ENCODE measurements at regions not wholly inside any gene's neighbourhood (a gene's known extent, or its start where the extent isn't known, plus 50 kb on each side); places are given as distances from the start of the nearest gene placed in this dataset.
A peak's percentile ranks its signal among the peaks of the same experiment; 100 is the strongest.
"Not testable (repeated sequence)": the region's sequence is repeated elsewhere in the genome, so short reads cannot be mapped to it uniquely, and the experiment has no call there.

DNA sequence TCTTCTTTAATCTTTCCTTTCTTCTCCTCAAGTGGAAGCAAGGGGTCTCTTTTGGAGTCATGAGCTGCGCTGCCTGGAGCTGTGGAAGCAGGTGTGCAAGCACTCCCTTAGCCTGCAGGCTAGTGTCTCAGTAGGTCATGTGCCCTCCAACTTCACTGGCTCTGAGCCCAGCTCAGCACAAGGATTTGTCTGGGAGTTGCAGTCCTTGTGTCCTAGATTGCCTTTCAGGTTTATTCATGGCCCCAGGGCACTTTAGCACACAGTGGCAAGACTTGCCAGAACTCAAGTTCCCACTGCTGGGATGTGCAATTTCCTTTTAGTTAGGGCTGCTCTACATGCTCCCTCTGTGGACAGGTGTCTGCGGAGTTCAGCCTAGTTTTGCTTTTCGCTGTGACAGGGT, 211.7 kb downstream of the LIG4 start:
- DNase-seq (ENCODE audit: low read depth), result no peak

DNA sequence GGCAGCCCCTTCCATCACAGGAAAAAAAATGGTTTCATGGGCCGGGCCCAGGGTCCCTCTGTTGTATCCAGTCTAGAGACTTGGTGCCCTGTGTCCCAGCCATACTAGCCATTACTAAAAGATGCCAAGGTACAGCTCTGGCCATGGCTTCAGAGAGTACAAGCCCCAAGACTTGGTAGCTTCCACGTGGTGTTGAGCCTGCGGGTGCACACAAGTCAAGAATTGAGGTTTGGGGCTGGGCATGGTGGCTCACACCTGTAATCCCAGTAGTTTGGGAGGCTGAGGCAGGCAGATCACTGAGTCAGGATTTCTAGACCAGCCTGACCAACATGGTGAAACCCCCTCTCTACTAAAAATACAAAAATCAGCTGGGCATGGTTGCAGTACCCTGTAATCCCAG, 214.3 kb downstream of the LIG4 start:
- no peak for DNase-seq (ENCODE audit: low read depth)

DNA sequence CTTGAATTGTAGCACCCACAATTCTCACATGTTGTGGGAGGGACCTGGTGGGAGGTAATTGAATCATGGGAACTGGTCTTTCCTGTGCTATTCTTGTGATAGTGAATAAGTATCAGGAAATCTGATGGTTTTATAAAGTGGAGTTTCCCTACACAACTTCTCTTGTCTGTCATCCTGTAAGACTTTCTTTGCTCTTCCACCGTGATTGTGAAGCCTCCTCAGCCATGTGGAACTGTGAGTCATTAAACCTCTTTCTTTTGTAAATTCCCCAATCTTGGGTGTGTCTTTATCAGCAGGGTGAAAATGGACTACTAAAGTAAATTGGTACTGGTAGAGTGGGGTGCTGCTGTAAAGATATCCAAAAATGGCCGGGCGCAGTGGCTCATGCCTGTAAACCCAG, 215.6 kb downstream of the LIG4 start:
- DNase-seq (ENCODE audit: low read depth), result no peak

DNA sequence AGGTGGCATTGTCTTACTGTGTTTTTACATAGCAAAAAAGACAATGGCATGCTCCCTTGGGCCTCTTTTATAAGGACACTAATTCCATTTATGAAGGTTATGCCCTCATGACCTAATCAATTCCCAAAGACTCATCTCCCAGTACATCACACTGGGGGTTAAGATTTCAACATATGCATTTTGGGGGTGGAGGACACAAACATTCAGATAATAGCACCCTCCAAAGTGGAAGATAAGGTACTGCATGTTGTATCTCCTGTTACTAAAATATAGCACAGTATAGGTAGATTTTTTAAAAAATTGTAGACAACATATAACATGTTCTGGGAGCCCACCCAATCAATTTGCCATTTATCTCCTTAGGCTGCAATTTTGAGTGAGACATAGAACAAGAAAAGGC, 221.2 kb downstream of the LIG4 start:
- DNase-seq (ENCODE audit: low read depth), result no peak

DNA sequence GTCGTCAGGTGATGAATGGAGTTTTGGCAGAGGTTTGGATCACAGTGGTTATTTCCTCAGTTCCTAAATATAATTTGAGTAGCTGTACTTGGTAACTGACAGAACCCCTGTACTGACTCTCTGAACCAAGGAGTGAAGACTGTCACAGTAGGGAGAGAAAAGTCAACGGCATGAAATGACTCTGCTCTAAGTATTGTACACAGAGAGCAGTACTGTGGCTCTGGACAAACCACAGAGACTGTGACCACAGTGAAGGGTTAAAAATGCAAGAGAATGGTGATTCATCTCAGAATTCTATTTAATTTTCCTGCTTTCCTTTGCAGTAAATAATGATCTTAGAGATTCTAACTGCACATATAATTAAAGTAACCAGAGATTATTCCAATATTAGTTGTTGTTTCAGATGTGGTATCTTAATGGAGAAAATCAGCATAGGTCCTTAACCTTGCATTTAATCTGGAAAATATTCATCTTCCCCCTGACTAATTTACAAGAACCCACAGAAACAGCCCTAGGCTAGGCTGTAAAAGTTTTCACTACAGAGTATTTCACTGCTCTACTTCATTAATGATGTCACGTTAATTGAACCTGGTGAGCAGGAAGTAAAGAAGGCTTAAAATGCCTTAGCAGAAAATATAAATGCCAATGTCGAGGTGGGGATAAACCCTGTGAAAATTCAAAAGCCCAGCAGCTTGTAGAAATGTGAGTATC, 221.9 kb downstream of the LIG4 start:
- DNase-seq (ENCODE audit: low read depth), result no peak

DNA sequence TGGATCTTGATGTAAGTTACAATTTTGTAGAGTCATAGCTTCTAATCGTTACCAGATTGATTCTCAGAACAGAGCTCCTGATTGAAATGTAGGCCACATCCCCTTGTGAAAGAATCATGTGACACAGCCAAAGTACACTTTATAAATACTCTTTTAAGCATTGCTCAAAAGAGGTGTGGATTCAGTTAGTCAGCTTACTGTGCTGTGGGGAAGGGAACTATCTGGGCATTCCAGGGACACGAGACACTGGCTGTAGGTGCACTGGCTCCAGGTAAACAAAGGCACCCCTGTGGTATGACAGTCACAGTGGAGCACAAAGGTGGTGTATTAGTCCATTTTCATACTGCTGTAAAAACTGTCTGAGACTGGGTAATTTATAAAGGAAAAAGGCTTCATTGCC, 222.8 kb downstream of the LIG4 start:
- peak; percentile 0 for DNase-seq (ENCODE audit: low read depth)

DNA sequence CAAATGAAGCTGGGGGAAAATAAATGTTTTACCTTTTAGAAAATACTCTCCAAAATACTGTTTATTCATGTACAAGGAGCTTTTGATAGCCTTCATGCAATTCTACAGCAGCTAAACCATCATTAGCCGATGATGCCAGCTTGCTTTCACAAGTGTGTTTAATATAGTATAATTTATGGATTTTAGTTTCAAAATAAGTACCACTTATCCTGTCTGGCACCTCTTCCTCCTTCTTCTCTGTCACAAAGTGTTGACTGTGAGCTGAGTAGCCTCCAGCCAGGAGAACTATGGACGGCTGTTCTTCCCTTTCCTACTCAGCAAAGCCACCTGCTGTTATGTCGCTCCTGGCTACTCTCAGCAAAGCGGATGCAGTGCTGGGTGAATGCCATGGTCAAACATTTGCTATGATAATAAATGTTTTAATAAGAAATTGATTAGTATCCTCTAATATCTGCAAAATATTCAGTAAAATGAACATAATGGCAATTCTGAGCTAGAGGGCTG, 238.2 kb downstream of the LIG4 start:
- no peak for DNase-seq (ENCODE audit: low read depth)

DNA sequence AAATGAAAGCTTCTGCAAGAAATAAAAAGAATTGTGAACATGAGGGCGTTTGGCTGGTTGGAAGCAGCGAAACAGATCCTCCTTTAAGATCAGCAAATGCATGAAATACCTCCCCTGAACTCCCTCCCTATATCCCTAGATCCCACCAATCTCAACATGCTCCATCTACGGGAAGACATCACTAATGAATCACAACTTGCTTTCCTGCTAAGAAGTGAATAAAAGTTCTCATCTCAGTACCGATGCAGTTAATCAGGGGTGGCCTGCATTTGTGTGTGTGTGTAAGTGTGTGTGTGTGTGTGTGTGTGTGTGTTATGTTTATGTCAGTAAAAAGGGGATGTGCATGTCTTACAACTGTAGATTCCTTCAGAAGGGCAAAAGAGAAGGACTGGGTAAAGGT, 238.7 kb downstream of the LIG4 start:
- DNase-seq (ENCODE audit: low read depth), result no peak

DNA sequence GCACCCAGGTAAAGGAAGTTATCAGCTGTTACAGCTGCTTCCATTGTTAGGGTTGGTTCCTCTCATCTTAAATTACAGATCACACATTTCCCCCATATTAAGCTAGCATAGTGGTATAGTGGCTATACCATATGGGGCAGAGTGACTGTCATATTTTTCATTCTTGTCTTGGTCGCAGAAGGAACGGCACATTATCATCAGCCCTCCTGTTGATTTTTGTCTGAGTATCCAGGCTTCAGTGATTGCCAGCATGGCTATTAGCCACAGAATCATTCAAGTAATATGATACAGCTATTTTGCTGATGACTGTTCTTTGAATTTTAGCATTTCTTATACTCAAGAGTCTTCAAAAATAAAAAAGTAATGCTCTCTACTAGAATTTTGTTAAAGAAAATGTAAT, 240.9 kb downstream of the LIG4 start:
- no peak for DNase-seq (ENCODE audit: low read depth)

DNA sequence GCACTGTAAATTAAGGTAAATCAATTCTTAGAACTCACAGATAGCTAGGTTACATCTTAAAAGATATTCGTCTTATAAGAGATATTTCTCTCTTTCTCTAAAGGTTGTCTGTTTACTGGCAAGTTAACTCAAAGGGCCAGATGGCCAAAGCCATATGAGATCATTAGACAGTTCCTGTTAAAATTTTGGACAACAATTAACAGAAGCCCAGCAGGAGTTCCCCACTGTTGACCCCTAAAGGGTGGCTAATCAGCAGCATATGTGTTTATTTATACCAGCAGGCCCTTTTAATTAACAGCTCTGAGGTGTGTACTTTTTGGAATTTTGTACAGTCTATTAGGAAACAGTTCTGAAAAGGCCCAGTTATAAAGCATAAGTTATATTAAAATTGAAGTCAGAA, 245.8 kb downstream of the LIG4 start:
- DNase-seq (ENCODE audit: low read depth), result no peak

DNA sequence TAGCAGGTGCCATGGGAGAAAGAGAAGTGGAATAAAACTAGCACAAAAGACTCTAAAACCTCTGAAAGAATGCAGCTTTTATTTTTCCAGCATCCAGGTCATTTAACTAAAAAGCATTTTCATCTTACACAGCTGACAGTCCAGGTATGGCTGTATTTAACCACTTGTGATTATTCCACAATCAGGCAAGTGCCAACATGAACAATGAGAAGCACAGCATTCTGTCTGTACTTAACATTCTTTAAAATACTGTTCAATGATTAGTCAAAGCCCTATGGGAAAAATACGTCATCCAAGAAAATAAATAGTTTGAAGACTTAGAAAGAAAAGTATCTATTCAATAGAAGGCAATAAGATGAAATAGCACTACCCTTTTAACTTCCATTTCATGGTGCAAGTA, 246.9 kb downstream of the LIG4 start:
- DNase-seq (ENCODE audit: low read depth), result no peak

DNA sequence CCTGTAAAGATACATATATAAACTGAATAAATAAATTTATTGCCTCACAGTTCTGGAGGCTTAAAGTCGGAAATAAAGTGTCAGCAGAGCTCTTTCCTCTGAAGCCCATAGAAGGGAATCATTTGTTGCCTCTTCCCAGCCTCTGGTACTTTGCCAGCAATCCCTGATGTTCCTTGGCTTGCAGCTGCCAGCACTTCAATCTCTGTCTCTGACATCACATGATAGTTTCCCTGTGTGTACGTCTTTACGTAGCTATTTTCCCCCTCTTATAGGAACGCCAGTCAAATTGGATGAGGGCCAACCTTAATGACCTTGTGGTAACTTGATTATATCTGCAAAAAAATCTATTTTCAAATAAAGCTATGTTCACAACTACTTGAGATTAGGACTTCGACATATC, 250.9 kb downstream of the LIG4 start:
- peak; percentile 7 for DNase-seq (ENCODE audit: low read depth)

DNA sequence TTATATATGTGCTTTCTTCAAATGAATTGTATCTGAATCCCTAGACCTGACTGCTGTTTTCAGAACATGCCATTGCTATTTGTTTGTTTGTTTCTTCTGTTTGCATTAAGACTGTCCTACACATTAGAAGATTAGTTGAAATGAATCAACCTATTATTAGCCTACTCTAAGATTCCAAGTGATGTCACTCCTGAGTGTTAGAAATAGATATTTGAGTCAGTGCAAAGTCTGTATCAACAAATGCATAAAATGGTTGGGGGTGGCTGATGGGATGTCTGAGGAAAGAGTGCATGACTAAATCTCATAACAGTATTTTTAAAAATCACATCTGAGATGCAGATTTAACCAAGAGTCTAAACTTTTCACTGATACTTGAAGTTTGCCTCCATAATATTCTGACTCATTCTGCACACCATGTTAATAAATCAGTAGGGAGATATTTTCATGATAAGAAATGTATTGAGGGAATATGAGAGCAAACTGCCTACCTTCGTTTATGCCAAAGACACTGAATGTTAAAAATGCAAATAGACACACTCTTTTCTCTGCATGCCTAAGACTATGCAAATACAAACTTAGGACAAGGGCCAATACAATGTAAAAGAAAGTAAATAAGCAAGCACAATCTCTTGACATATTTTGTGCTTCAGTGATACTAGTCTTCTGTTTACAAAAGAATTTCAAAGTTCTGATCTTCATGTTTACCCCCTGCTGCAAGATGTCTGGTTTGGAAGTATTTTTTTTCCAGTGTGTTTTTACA, 253.3 kb downstream of the LIG4 start:
- DNase-seq (ENCODE audit: low read depth), result peak; percentile 5

DNA sequence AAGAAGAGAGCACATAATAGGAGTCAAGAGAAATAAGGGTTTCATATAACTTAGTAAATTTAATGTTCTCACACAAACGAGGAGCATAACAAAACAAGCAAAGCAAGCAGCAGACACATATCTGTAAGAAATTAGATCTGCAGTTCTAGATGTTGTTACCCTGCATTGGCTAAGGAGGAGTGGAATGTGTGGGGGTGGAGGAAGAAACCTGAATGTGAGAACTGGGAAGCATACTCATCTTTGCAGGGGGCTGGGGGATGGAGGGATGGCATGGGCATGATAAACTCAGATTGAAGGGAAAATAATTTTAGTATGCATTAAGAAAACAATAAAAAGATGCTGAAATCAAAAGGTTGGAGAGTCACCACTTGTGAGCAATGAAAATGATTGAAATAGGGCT, 255.0 kb downstream of the LIG4 start:
- DNase-seq (ENCODE audit: low read depth), result peak; percentile 11

DNA sequence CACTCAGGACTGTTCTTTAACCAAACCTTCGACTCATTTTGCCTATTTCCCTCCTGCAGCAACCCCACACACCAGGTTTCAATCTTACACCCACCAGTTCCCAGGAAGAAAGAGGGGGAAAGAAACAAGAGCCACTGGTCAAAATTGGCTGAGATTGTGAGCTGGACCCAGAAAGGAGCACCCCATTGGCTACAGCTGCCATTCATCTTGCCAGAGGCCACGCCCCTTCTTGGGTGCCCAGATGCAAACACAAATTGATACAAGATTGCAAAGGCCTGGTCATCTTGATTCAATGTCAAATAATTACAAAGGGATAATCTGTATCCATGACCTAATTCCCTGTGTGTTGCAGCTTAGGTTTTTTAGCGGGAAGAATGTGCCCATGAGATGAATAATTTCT, 258.4 kb downstream of the LIG4 start:
- DNase-seq (ENCODE audit: low read depth), result no peak

DNA sequence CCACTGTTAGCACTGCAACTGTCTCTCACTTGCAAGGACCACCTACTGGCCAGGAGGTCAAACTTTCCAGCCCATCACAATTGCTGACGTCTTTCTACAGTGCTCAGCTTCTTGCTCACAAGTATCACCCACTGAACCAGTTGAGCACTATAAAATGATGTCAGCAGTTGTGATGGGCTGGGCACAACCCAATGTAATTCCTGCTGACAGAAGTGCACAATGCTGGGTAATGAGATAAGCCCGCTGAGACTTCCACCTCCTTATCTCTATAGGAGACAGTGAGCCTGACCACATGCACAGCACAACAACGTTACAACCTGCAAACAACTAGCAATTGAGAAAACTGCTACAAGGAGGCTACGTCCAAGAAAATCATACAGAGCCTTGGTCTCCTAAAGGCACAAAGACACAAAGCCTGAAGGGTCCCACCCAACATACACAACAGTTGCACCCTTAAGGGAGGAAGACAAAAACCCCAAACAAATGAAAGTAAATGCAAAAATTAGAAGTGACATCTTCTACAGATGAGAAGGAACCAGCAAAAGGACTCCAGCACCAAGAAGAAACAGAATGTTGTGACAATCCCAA, 273.2 kb downstream of the LIG4 start:
- no peak for DNase-seq (ENCODE audit: low read depth)

DNA sequence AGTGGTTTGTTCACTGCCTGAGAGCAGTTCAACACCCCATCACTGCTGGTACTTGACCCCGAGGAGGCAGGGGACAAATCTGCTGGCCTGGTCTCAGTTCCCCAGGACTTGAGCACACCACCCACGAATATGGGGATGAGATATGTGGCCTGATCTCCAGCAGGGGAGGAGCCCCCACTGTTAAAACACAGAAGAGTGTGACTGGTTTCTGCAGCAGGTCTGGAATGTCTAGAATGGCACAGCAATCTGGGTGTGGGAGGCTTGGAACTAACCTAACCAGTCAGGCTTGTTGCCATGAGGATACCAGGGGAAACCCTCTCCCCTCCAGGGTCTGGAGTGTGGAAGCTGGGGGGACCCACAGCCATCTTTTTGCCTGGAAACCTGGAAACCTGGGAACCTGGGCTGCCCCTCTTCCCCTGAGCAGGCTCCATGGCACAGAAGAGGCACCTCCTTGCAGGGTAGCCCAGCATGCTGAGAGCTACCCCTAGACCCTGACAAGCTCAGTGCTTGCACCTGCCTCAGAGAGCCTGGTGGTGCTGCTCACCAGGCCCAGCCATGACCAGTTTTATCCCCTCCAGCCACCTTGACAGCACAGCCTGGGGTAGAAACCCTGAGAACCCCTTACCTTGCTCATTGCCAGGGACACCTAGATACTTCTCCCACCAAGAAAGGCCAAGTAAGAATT, 273.8 kb downstream of the LIG4 start:
- DNase-seq (ENCODE audit: low read depth), result no peak

DNA sequence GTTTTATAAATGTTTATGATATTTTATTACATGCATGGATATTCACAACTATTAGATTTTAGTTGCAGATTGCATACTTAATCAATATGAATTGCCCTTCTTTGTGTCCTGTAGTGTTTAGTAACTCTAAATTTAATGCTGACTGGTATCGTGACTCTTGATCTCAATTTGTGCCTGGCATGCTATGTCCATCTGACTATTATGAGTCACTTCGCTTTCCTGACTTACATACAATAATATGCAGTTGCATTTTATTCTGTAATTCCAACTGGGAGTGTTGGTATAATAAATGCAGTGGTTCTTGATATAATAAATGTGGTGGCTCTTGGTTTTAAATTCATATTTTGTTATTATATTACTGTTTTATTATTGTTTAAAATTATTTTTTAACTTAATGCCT, 277.5 kb downstream of the LIG4 start:
- no peak for DNase-seq (ENCODE audit: low read depth)

DNA sequence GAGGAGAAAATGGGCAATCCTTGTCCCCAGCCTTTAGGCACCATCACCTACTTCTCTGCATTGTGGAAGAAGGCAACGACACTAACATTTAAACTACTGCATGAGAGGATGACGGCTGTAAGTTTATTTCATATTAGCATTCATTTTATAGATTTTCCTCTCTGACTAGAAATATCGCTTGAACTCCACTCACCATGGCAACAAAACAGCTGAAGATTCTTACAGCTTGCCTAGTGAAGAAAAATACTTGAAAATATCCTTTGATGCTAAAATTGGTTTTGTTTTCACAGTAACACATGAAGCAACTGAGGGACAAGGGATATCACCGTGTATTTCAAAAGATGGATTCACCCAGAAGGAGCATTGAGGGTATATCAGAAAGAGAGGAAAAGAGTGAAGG, 284.3 kb downstream of the LIG4 start:
- no peak for DNase-seq (ENCODE audit: low read depth)

DNA sequence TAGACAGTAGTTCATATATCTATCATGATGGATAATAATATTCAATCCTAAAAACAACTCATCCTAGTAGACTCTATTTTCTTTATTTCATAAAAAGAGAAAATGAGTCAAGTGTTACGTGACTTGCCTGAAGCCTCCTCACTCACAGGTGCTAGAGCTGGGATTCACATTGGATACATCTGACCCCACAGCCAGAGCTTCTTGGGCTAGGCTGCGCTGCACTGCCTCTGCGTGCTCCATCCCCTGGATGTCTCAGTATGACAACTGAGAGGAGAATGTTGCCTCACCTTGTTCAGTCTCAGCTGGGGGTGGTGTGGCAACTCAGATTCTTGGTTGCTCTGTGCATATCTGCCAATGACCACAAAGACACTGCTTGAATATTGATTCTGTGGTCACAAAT, 286.6 kb downstream of the LIG4 start:
- no peak for DNase-seq (ENCODE audit: low read depth)

DNA sequence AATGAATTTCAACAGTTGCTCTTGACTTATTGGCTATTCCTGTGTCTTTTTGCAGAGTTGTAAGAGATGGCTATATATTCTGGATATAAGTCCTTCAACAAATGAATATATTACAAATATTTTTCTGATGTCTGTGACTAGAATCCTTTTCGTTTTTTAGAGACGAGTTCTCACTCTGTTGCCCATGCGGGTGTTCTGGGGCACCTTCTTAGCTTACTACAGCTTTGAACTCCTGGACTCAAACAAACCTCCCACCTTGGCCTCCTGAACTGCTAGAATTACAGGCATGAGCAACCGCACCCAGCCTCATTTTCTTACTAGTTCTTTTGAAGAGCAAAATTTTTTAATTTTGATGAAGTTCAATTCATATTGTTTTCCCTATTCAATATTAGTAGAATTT, 287.8 kb downstream of the LIG4 start:
- no peak for DNase-seq (ENCODE audit: low read depth)

DNA sequence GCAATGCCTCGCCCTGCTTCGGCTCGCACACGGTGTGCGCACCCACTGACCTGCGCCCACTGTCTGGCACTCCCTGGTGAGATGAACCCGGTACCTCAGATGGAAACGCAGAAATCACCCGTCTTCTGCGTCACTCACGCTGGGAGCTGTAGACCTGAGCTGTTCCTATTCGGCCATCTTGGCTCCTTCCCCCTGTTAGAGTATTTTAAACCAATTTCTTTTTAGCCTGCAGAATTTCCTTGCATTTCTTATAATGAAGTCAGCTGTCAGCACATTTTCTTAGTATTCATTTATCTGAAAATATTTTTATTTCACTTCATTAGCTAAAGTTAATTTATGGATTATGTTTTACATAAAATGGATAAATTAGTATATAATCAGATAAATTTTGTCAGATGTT, 288.8 kb downstream of the LIG4 start:
- DNase-seq (ENCODE audit: low read depth), result not testable (repeated sequence)

DNA sequence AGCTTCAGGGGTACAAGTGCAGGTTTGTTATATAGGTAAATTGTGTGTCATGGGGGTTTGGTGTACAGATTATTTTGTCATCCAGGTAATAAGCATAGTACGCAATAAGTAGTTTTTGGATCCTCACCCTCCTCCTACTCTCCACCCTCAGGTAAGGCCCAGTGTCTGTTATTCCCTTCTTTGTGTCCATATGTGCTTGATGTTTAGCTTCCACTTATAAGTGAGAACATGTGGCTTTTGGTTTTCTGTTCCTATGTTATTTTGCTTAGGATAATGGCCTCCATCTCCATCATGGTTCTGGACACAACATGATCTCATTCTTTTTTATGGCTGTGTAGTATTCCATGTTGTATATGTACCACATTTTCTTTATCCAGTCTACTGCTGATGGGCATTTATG, 298.4 kb downstream of the LIG4 start:
- DNase-seq (ENCODE audit: low read depth), result not testable (repeated sequence)
